ENCODE measurements at regions not wholly inside any gene's neighbourhood (a gene's known extent, or its start where the extent isn't known, plus 50 kb on each side); places are given as distances from the start of the nearest gene placed in this dataset.

GRCh38 chrX:122813876-122814275 lies 370.2 kb upstream of the GRIA3 start:
- peaks cover 15% of the 10 kb centered on the region for H3K9me3 Mint-ChIP-seq
- no peak overlapping the region for H3K27ac Mint-ChIP-seq
- H3K36me3 Mint-ChIP-seq (ENCODE audit: low read depth): no peaks in the 10 kb centered on the region
- H3K27me3 Mint-ChIP-seq (ENCODE audit: low read depth): peaks cover 3% of the 10 kb centered on the region
- H3K4me3 Mint-ChIP-seq: no peak overlapping the region
- H3K4me1 Mint-ChIP-seq: no peaks in the 10 kb centered on the region
- no peak for TF ChIP-seq CTCF (IDR thresholded peaks at IDR 0.05; ENCODE audit: unreplicated experiment in 3 of 3)

- Mint-ChIP-seq H3K4me1 (no peaks in the 10 kb centered on the region), H3K27ac (no peak overlapping the region), H3K4me3 (no peak overlapping the region), H3K27me3 (ENCODE audit: low read depth) (no peaks in the 10 kb centered on the region), H3K9me3 (peaks cover 32% of the 10 kb centered on the region), H3K36me3 (ENCODE audit: low read depth) (no peaks in the 10 kb centered on the region)
- no peak for TF ChIP-seq CTCF (IDR thresholded peaks at IDR 0.05; ENCODE audit: unreplicated experiment in 3 of 3)
These were observed 367.8 kb upstream of the GRIA3 start for GRCh38 chrX:122816288-122816687.

GRCh38 chrX:122817321-122817955 lies 366.6 kb upstream of the GRIA3 start:
- Mint-ChIP-seq H3K36me3 (ENCODE audit: low read depth) (no peaks in the 10 kb centered on the region), H3K4me3 (no peak overlapping the region), H3K27me3 (ENCODE audit: low read depth) (no peaks in the 10 kb centered on the region), H3K4me1 (no peaks in the 10 kb centered on the region), H3K9me3 (peaks cover 40% of the 10 kb centered on the region), H3K27ac (no peak overlapping the region)
- no peak for TF ChIP-seq CTCF (IDR thresholded peaks at IDR 0.05; ENCODE audit: unreplicated experiment in 3 of 3)

GRCh38 chrX:122818068-122818467 lies 366.0 kb upstream of the GRIA3 start:
- H3K9me3 Mint-ChIP-seq: peaks cover 46% of the 10 kb centered on the region
- no peaks in the 10 kb centered on the region for H3K4me1 Mint-ChIP-seq
- H3K36me3 Mint-ChIP-seq (ENCODE audit: low read depth): no peaks in the 10 kb centered on the region
- H3K27ac Mint-ChIP-seq: no peak overlapping the region
- H3K4me3 Mint-ChIP-seq: no peak overlapping the region
- TF ChIP-seq CTCF (IDR thresholded peaks at IDR 0.05; ENCODE audit: unreplicated experiment in 3 of 3): no peak
- no peaks in the 10 kb centered on the region for H3K27me3 Mint-ChIP-seq (ENCODE audit: low read depth)

- H3K4me3 Mint-ChIP-seq: no peak overlapping the region
- peaks cover 3% of the 10 kb centered on the region for H3K9me3 Mint-ChIP-seq
- no peak overlapping the region for H3K27ac Mint-ChIP-seq
These were observed 350.8 kb upstream of the GRIA3 start for GRCh38 chrX:122833230-122833629.

More at GRCh38 chrX:122833230-122833629, 350.8 kb upstream of the GRIA3 start:
- TF ChIP-seq CTCF (IDR thresholded peaks at IDR 0.05; ENCODE audit: unreplicated experiment in 3 of 3): no peak
- no peaks in the 10 kb centered on the region for H3K27me3 Mint-ChIP-seq (ENCODE audit: low read depth)
- H3K4me1 Mint-ChIP-seq: no peaks in the 10 kb centered on the region
- no peaks in the 10 kb centered on the region for H3K36me3 Mint-ChIP-seq (ENCODE audit: low read depth)

Measured in nephron (organoid).